ENCODE measurements at regions not wholly inside any gene's neighbourhood (a gene's known extent, or its start where the extent isn't known, plus 50 kb on each side); places are given as distances from the start of the nearest gene placed in this dataset.
A peak's percentile ranks its signal among the peaks of the same experiment; 100 is the strongest.

DNA sequence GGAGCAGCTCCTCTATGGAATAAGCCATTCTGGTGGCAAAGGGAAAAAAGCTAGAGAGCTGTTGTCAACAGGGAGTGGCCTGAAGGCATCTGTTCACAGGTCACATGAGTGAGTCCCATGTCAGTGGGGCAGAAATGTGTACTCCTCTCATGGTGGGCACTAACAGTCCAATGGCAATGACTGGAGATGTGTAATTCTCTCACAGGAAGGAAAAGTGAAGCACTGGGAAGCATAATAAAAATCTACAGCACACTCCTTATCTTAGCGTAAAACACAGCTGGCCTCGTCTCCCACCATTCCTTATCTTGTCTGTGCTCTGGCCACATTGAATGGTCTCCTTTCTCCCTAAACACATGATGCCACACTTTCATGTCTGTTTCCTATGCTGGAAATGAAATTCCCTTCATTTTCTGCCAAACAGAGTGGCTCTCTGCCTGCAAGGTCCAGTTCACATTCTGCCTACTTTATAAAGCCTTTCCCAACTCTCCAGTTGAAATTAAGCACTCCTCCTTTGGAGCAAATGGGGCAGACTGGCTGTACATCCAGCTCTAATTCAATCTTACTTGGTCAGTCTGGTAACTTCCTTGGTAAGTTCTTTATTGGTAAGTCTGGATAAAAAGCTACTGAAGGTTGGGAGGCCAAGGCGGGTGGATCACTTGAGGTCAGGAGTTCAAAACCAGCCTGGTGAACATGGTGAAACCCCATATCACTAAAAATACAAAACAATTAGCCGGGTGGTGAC, 139.8 kb downstream of the RPL22L1 start (continued):
- TF ChIP-seq, protein P1, sequence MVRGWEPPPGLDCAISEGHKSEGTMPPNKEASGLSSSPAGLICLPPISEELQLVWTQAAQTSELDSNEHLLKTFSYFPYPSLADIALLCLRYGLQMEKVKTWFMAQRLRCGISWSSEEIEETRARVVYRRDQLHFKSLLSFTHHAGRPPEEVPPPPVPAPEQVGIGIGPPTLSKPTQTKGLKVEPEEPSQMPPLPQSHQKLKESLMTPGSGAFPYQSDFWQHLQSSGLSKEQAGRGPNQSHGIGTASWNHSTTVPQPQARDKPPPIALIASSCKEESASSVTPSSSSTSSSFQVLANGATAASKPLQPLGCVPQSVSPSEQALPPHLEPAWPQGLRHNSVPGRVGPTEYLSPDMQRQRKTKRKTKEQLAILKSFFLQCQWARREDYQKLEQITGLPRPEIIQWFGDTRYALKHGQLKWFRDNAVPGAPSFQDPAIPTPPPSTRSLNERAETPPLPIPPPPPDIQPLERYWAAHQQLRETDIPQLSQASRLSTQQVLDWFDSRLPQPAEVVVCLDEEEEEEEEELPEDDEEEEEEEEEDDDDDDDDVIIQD (CRISPR knock-in tag; IDR thresholded peaks at IDR 0.05) = no peak
- TF ChIP-seq SMAD3 (CRISPR knock-in tag; conservative IDR thresholded peaks at IDR 0.05) (peak; percentile 27; the same call in 1 of the 2 replicates), L3MBTL2 (IDR thresholded peaks at IDR 0.05) (peak; percentile 87), RNF2 (IDR thresholded peaks at IDR 0.05) (peak; percentile 93), POLR2G (IDR thresholded peaks at IDR 0.05; ENCODE audit: low read depth, low read length) (no peak), HSF4 (CRISPR knock-in tag; IDR thresholded peaks at IDR 0.05; ENCODE audit: borderline replicate concordance) (peak; percentile 72; the same call in 1 of the 2 replicates), CBFA2T3 (IDR thresholded peaks at IDR 0.05) (peak; percentile 99), POLR2A (conservative IDR thresholded peaks at IDR 0.05) (peak; percentile 44; the same call in 1 of the 2 replicates), ARNT (IDR thresholded peaks at IDR 0.05) (peak; percentile 93 to 94), ETV6 (IDR thresholded peaks at IDR 0.05; ENCODE audit: borderline replicate concordance in 1 of 2, low read depth in 2 of 2, low read length in 1 of 2) (peak in 1 of 2 experiments; percentile 58; a peak in 1 of 4 replicates), ETV6 (CRISPR knock-in tag; IDR thresholded peaks at IDR 0.05; ENCODE audit: borderline replicate concordance) (no peak), FOXK2 (conservative IDR thresholded peaks at IDR 0.05 in 1 of 2, IDR thresholded peaks at IDR 0.05 in 1 of 2; ENCODE audit: low read depth in 2 of 2) (peak; percentile 71 to 77), HNRNPL (IDR thresholded peaks at IDR 0.05; ENCODE audit: low read depth, low read length) (no peak), PURB (CRISPR knock-in tag; IDR thresholded peaks at IDR 0.05; ENCODE audit: low read depth) (no peak), EGR1 (conservative IDR thresholded peaks at IDR 0.05) (peak; percentile 63), KLF6 (CRISPR knock-in tag; IDR thresholded peaks at IDR 0.05; ENCODE audit: borderline replicate concordance) (0 out of 2 replicates have a peak, but pooled peaks have one; percentile 66), ZNF76 (CRISPR knock-in tag; IDR thresholded peaks at IDR 0.05; ENCODE audit: borderline replicate concordance) (peak; percentile 49; the same call in 1 of the 2 replicates), POLR2AphosphoS5 (IDR thresholded peaks at IDR 0.05; ENCODE audit: control insufficient read depth, insufficient read depth, low read depth, low read length) (peak; percentile 96), SMAD1 (IDR thresholded peaks at IDR 0.05; ENCODE audit: low read depth, low read length, partially characterized antibody) (peak; percentile 58), ZNF134 (CRISPR knock-in tag; conservative IDR thresholded peaks at IDR 0.05) (no peak), NR2C1 (IDR thresholded peaks at IDR 0.05) (peak; percentile 70), NR2C1 (tag; IDR thresholded peaks at IDR 0.05) (peak; percentile 87), C11orf30 (IDR thresholded peaks at IDR 0.05; ENCODE audit: low read depth) (0 out of 2 replicates have a peak, but pooled peaks have one; percentile 10), MAFK (IDR thresholded peaks at IDR 0.05; ENCODE audit: low read length) (peak; percentile 42; the same call in 1 of the 2 replicates)
- TF ChIP-seq, protein P2, sequence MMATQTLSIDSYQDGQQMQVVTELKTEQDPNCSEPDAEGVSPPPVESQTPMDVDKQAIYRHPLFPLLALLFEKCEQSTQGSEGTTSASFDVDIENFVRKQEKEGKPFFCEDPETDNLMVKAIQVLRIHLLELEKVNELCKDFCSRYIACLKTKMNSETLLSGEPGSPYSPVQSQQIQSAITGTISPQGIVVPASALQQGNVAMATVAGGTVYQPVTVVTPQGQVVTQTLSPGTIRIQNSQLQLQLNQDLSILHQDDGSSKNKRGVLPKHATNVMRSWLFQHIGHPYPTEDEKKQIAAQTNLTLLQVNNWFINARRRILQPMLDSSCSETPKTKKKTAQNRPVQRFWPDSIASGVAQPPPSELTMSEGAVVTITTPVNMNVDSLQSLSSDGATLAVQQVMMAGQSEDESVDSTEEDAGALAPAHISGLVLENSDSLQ (IDR thresholded peaks at IDR 0.05) = peak; percentile 31; the same call in 1 of the 2 replicates
- TF ChIP-seq, protein P3, sequence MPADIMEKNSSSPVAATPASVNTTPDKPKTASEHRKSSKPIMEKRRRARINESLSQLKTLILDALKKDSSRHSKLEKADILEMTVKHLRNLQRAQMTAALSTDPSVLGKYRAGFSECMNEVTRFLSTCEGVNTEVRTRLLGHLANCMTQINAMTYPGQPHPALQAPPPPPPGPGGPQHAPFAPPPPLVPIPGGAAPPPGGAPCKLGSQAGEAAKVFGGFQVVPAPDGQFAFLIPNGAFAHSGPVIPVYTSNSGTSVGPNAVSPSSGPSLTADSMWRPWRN (IDR thresholded peaks at IDR 0.05; ENCODE audit: low read depth) = peak; percentile 81
- TF ChIP-seq, protein P4, sequence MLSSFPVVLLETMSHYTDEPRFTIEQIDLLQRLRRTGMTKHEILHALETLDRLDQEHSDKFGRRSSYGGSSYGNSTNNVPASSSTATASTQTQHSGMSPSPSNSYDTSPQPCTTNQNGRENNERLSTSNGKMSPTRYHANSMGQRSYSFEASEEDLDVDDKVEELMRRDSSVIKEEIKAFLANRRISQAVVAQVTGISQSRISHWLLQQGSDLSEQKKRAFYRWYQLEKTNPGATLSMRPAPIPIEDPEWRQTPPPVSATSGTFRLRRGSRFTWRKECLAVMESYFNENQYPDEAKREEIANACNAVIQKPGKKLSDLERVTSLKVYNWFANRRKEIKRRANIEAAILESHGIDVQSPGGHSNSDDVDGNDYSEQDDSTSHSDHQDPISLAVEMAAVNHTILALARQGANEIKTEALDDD (IDR thresholded peaks at IDR 0.05) = peak; percentile 41; the same call in 1 of the 2 replicates

Measured in K562 (cell line).